SK-N-SH (cell line): ENCODE measurements at regions not wholly inside any gene's neighbourhood (a gene's known extent, or its start where the extent isn't known, plus 50 kb on each side); places are given as distances from the start of the nearest gene placed in this dataset.

ENCODE experiments used
- CTCF ChIA-PET: fragments of 300-600, 350-600 bp; formaldehyde crosslinking; extraction: SDS; loops from one replicate; lab custom pipeline; 2021; lab: Yijun Ruan, JAX
- POLR2A ChIA-PET: fragments of 350-600 bp; sonication (Branson Sonifier 250); formaldehyde crosslinking; extraction: SDS; loops from one replicate; lab custom pipeline; 2020; ENCODE audit warnings: antibody characterized with exemption, inconsistent platforms; lab: Yijun Ruan, JAX
- DNase-seq: peaks from one replicate; pipeline ENCODE4 v3.0.0; 2012
- H2AFZ ChIP-seq: fragments of 200-600 bp; sonication (generic); 2 replicates; pipeline ENCODE4 v1.8.1; 2016; ENCODE audit warnings: antibody characterized with exemption, mild to moderate bottlenecking, low read depth
- H3F3A ChIP-seq: fragments of 200-600 bp; sonication (generic); replicated peaks from 2 replicates; pipeline ENCODE3; 2016; ENCODE audit warnings: antibody characterized with exemption, mild to moderate bottlenecking; ENCODE audit not compliant: insufficient read depth
- H3K27ac ChIP-seq, 2 experiments: fragments of 200-500 bp in 1 of 2; fragments of 200-600 bp in 1 of 2; sonication (Bioruptor generic) in 1 of 2; sonication (generic), shearing (Covaris generic) in 1 of 2; 2 replicates each; pipeline versions ENCODE4 v1.5.1 to v1.6.1; 2014 to 2016; ENCODE audit warnings: low read depth in 2 of 2, inconsistent platforms in 1 of 2, low read length in 1 of 2, mild to moderate bottlenecking in 1 of 2, mixed read lengths in 1 of 2
- H3K27me3 ChIP-seq: fragments of 200-600 bp; sonication (generic), shearing (Covaris generic); 2 replicates; pipeline ENCODE4 v1.6.1; 2016; ENCODE audit warnings: mixed run types; ENCODE audit not compliant: insufficient read depth
- H3K36me3 ChIP-seq, 2 experiments: fragments of 200-500 bp in 1 of 2; fragments of 200-600 bp in 1 of 2; sonication (Bioruptor generic) in 1 of 2; sonication (generic) in 1 of 2; replicated peaks in 1 of 2; 2 replicates each; pipeline versions ENCODE3 to v1.5.1; 2014 to 2016; ENCODE audit warnings: low read length in 1 of 2, mild to moderate bottlenecking in 1 of 2; ENCODE audit not compliant: insufficient read depth in 2 of 2, control insufficient read depth in 1 of 2
- H3K4me1 ChIP-seq, 2 experiments: fragments of 200-500 bp in 1 of 2; fragments of 200-600 bp in 1 of 2; sonication (Bioruptor generic) in 1 of 2; sonication (generic), shearing (Covaris generic) in 1 of 2; 2 replicates each; pipeline versions ENCODE4 v1.5.1 to v1.6.1; 2014 to 2016; ENCODE audit warnings: low read depth in 1 of 2, low read length in 1 of 2, mixed run types in 1 of 2; ENCODE audit not compliant: insufficient read depth in 2 of 2, control insufficient read depth in 1 of 2
- H3K4me2 ChIP-seq: fragments of 200-600 bp; sonication (generic), shearing (Covaris generic); 2 replicates; pipeline ENCODE4 v1.6.1; 2017; ENCODE audit warnings: mixed run types
- H3K4me3 ChIP-seq, 2 experiments: fragments of 200-500 bp in 1 of 2; fragments of 200-600 bp in 1 of 2; sonication (Bioruptor generic) in 1 of 2; sonication (generic), shearing (Covaris generic) in 1 of 2; 2 replicates each; pipeline versions ENCODE4 v1.5.1 to v1.8.1; 2014 to 2016; ENCODE audit warnings: low read depth in 2 of 2, inconsistent platforms in 1 of 2, low read length in 1 of 2, mild to moderate bottlenecking in 1 of 2, mixed read lengths in 1 of 2, moderate library complexity in 1 of 2
- H3K79me2 ChIP-seq: fragments of 200-600 bp; sonication (generic); 2 replicates; pipeline ENCODE4 v1.8.1; 2017; ENCODE audit warnings: mild to moderate bottlenecking; ENCODE audit not compliant: insufficient read depth
- H3K9ac ChIP-seq: fragments of 200-600 bp; sonication (generic); 2 replicates; pipeline ENCODE4 v1.6.1; 2017; ENCODE audit warnings: mixed run types
- H3K9me2 ChIP-seq: fragments of 200-600 bp; sonication (generic); 2 replicates; pipeline ENCODE4 v1.6.1; 2017; ENCODE audit warnings: mixed run types
- H3K9me3 ChIP-seq: fragments of 200-600 bp; sonication (generic); 2 replicates; pipeline ENCODE4 v1.6.1; 2017; ENCODE audit warnings: mixed run types, mild to moderate bottlenecking, moderate library complexity
- H4K20me1 ChIP-seq: fragments of 200-600 bp; sonication (generic); 2 replicates; pipeline ENCODE4 v1.6.1; 2017; ENCODE audit warnings: mild to moderate bottlenecking, mixed run types; ENCODE audit not compliant: insufficient read depth
- ELF1 ChIP-seq: IDR thresholded peaks from 2 replicates; pipeline ENCODE4 v1.4.0; 2012
- EP300 ChIP-seq, 2 experiments: IDR thresholded peaks; 2 replicates each; pipeline versions ENCODE4 v1.4.0 to v1.6.1; 2012; ENCODE audit warnings: borderline replicate concordance in 1 of 2, low read depth in 1 of 2, low read length in 1 of 2
- EZH2phosphoT487 ChIP-seq: fragments of 200-600 bp; sonication (generic); IDR thresholded peaks from 2 replicates; pipeline ENCODE4 v1.6.1; 2017; ENCODE audit warnings: low read depth, mixed run types, mild to moderate bottlenecking, antibody characterized with exemption, moderate library complexity, borderline replicate concordance
- FOSL2 ChIP-seq: IDR thresholded peaks from 2 replicates; pipeline ENCODE4 v1.4.0; 2012; ENCODE audit warnings: low read depth, mild to moderate bottlenecking, moderate library complexity, borderline replicate concordance
- GABPA ChIP-seq: IDR thresholded peaks from 2 replicates; pipeline ENCODE4 v1.4.0; 2012; ENCODE audit warnings: low read depth, mild to moderate bottlenecking
- GATA2 ChIP-seq: sonication (generic); formaldehyde crosslinking; IDR thresholded peaks from 2 replicates; pipeline ENCODE4 v1.5.0; 2020; ENCODE audit warnings: mild to moderate bottlenecking, missing genetic modification reagents
- MEF2A ChIP-seq: IDR thresholded peaks from 2 replicates; pipeline ENCODE4 v1.4.0; 2012; ENCODE audit warnings: low read depth, borderline replicate concordance
- MXI1 ChIP-seq: IDR thresholded peaks from 2 replicates; pipeline ENCODE4 v1.6.1; 2012; ENCODE audit warnings: mild to moderate bottlenecking, low read depth, low read length, improper control_type of control experiment
- NFIC ChIP-seq: IDR thresholded peaks from 2 replicates; pipeline ENCODE4 v1.4.0; 2012; ENCODE audit warnings: borderline replicate concordance
- NRF1 ChIP-seq: IDR thresholded peaks from 2 replicates; pipeline ENCODE4 v1.6.1; 2012; ENCODE audit warnings: low read depth, mild to moderate bottlenecking, low read length
- POLR2AphosphoS5 ChIP-seq: IDR thresholded peaks from 2 replicates; pipeline ENCODE4 v1.6.1; 2012; ENCODE audit warnings: low read depth, low read length
- RAD21 ChIP-seq: IDR thresholded peaks from 2 replicates; pipeline ENCODE4 v1.6.1; 2012; ENCODE audit warnings: mild to moderate bottlenecking, low read length
- RXRA ChIP-seq: IDR thresholded peaks from 2 replicates; pipeline ENCODE4 v1.4.0; 2012; ENCODE audit warnings: low read depth, mild to moderate bottlenecking, borderline replicate concordance
- SMC3 ChIP-seq: IDR thresholded peaks from 2 replicates; pipeline ENCODE4 v1.6.1; 2012; ENCODE audit warnings: low read depth, low read length, improper control_type of control experiment
- TEAD4 ChIP-seq: IDR thresholded peaks from 2 replicates; pipeline ENCODE4 v1.4.0; 2012; ENCODE audit warnings: mild to moderate bottlenecking, borderline replicate concordance; ENCODE audit not compliant: insufficient read depth
- YY1 ChIP-seq: IDR thresholded peaks from 2 replicates; pipeline ENCODE4 v1.4.0; 2012; ENCODE audit warnings: low read depth, mild to moderate bottlenecking
- WGBS: methylation state at CpG from one replicate; pipeline ENCODE4 v1.1.6; 2017; ENCODE audit warnings: low lambda C conversion rate; 5-methylcytosine and 5-hydroxymethylcytosine counted together
- TF ChIP-seq, protein P1 (sequence below): fragments of 200-600 bp; sonication (generic); IDR thresholded peaks from 2 replicates; pipeline ENCODE4 v1.6.1; 2017; ENCODE audit warnings: antibody characterized with exemption, mild to moderate bottlenecking, moderate library complexity
- TF ChIP-seq, protein P2 (sequence below): IDR thresholded peaks from 2 replicates; pipeline ENCODE4; 2012
- TF ChIP-seq, protein P3 (sequence below): IDR thresholded peaks from 2 replicates; pipeline ENCODE4 v1.4.0; 2012; ENCODE audit warnings: low read depth, borderline replicate concordance
- TF ChIP-seq, protein P4 (sequence below): IDR thresholded peaks from 2 replicates; pipeline ENCODE4 v1.4.0; 2012; ENCODE audit warnings: low read depth

DNA sequence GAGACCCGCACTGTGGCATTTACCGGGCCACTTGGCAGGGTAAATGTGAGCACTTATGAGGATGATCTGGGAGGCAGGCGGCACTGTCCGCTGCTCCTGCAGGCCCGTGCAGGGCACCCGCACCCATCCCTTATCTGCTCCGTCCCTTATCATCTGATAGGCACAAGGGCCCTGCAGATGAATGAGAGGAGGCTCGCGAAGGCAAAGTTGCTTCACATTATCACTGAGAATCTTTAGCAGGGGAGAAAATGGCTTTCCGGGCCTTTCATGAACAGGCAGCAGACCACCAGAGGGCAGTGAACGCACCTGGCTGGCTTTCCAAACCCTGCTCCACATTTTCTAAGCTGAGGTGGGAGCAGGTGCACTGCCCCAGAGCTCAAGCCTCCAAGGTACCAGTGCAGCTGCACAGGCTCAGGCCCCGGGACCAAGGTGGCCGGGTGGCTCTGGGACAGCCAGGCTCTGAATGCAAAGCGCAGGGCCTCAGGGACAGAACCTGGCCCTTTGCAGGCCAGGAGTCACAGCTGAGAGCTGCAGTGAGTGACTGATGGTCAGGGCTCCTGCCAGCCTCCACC is 165.6 kb downstream of the SHANK2 start (continued):
- TF ChIP-seq, protein P1, sequence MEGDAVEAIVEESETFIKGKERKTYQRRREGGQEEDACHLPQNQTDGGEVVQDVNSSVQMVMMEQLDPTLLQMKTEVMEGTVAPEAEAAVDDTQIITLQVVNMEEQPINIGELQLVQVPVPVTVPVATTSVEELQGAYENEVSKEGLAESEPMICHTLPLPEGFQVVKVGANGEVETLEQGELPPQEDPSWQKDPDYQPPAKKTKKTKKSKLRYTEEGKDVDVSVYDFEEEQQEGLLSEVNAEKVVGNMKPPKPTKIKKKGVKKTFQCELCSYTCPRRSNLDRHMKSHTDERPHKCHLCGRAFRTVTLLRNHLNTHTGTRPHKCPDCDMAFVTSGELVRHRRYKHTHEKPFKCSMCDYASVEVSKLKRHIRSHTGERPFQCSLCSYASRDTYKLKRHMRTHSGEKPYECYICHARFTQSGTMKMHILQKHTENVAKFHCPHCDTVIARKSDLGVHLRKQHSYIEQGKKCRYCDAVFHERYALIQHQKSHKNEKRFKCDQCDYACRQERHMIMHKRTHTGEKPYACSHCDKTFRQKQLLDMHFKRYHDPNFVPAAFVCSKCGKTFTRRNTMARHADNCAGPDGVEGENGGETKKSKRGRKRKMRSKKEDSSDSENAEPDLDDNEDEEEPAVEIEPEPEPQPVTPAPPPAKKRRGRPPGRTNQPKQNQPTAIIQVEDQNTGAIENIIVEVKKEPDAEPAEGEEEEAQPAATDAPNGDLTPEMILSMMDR: 0 out of 2 replicates have a peak, but pooled peaks have one; percentile 9
- TF ChIP-seq POLR2AphosphoS5: no peak
- TF ChIP-seq, protein P2, sequence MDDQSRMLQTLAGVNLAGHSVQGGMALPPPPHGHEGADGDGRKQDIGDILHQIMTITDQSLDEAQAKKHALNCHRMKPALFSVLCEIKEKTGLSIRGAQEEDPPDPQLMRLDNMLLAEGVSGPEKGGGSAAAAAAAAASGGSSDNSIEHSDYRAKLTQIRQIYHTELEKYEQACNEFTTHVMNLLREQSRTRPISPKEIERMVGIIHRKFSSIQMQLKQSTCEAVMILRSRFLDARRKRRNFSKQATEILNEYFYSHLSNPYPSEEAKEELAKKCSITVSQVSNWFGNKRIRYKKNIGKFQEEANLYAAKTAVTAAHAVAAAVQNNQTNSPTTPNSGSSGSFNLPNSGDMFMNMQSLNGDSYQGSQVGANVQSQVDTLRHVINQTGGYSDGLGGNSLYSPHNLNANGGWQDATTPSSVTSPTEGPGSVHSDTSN: no peak
- TF ChIP-seq MEF2A: no peak
- TF ChIP-seq GABPA: no peak
- TF ChIP-seq, protein P3, sequence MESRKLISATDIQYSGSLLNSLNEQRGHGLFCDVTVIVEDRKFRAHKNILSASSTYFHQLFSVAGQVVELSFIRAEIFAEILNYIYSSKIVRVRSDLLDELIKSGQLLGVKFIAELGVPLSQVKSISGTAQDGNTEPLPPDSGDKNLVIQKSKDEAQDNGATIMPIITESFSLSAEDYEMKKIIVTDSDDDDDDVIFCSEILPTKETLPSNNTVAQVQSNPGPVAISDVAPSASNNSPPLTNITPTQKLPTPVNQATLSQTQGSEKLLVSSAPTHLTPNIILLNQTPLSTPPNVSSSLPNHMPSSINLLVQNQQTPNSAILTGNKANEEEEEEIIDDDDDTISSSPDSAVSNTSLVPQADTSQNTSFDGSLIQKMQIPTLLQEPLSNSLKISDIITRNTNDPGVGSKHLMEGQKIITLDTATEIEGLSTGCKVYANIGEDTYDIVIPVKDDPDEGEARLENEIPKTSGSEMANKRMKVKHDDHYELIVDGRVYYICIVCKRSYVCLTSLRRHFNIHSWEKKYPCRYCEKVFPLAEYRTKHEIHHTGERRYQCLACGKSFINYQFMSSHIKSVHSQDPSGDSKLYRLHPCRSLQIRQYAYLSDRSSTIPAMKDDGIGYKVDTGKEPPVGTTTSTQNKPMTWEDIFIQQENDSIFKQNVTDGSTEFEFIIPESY: no peak
- peak; percentile 66 for TF ChIP-seq RAD21
- peak; percentile 52; the same call in 1 of the 2 replicates for TF ChIP-seq SMC3
- TF ChIP-seq FOSL2: no peak
- TF ChIP-seq GATA2: peak; percentile 48
- TF ChIP-seq RXRA: no peak
- TF ChIP-seq ELF1: no peak
- no peak for TF ChIP-seq YY1

DNA sequence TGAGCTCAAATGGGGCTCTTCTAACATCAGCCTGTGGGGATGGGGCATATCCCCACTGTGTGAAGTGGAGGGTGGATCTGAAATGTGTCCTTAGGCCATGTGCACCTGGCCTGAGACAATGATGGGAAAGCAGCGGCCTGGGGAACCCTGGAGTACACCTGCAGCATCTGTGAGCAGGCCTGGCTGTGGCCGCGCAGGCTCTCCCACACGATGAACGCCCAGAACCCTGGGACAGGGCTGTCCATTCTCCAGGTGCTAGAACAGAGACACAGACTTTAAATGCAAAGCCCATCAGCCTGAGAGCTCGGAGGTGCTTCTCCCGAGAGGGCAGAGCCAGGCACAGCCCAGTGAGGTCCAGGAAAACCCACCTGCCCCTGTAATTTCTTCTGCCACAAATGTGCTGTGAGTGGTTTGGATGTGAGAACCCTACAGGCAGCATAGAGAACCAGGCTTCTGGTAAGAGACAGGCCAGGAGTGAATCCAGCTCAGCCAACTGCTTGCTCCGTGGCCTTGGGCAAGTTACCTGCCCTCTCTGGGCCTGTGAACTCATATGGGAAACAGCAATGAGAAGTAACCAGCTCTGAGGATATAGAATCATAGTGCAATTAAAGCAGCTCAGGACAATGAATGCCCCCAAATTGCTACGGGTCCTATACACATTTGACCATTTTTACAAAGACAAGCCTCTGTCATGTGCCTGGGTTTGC is 167.9 kb downstream of the SHANK2 start:
- 33% methylated on average over 2 of the region's 9 CpGs for WGBS
- POLR2A ChIA-PET: interaction anchor here (0.5 kb wide), 1 partner anchor 1265 kb away, joined by 3 read pairs; no protein-coding TSS in a partner anchor

More for the DNA sequence above, 167.9 kb downstream of the SHANK2 start:
- TF ChIP-seq FOSL2: no peak
- TF ChIP-seq, protein P4, sequence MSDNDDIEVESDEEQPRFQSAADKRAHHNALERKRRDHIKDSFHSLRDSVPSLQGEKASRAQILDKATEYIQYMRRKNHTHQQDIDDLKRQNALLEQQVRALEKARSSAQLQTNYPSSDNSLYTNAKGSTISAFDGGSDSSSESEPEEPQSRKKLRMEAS: no peak
- TF ChIP-seq RXRA: no peak
- TF ChIP-seq EZH2phosphoT487: no peak
- TF ChIP-seq EP300 (IDR thresholded peaks at IDR 0.05; ENCODE audit: borderline replicate concordance in 1 of 2, low read depth in 1 of 2, low read length in 1 of 2): no peak
- no peak for TF ChIP-seq YY1
- TF ChIP-seq TEAD4: no peak
- no peak for TF ChIP-seq GATA2
- TF ChIP-seq NRF1: no peak
- TF ChIP-seq RAD21: no peak
- no peak for TF ChIP-seq NFIC
- TF ChIP-seq GABPA: no peak
- TF ChIP-seq MXI1: no peak
- TF ChIP-seq, protein P2: no peak
- Histone ChIP-seq H3K4me1 (peaks cover 0 to 2% of the 10 kb centered on the region in 2 experiments; a peak in 1 of 4 replicates), H3K9ac (no peak overlapping the region), H4K20me1 (no peaks in the 10 kb centered on the region), H3K9me2 (no peaks in the 10 kb centered on the region), H2AFZ (no peak overlapping the region), H3K4me2 (no peak overlapping the region), H3K36me3 (no peaks in the 10 kb centered on the region), H3K79me2 (no peaks in the 10 kb centered on the region), H3K27ac (no peak overlapping the region), H3F3A (no peaks in the 10 kb centered on the region), H3K4me3 (no peak overlapping the region), H3K27me3 (no peaks in the 10 kb centered on the region), H3K9me3 (no peaks in the 10 kb centered on the region)
- no peak for DNase-seq
- CTCF ChIA-PET: interaction anchor here (1.0 to 1.7 kb wide), 3 partner anchors 167 to 637 kb away, joined by 3 to 7 read pairs (median 3); no protein-coding TSS in a partner anchor
